K562 (cell line): ENCODE measurements at regions not wholly inside any gene's neighbourhood (a gene's known extent, or its start where the extent isn't known, plus 50 kb on each side); places are given as distances from the start of the nearest gene placed in this dataset.

Experiments used
- ATAC-seq: fragments of 200-7000 bp; cut with Tn5 transposase; 3 replicates; pipeline ENCODE4 v1.9.1; 2020; ENCODE audit warnings: moderate library complexity
- BruUV-seq: library from RNA; stranded (reverse); fragments of 400-500 nt; replicated peaks from 2 replicates; lab custom pipeline; 2021; lab: Mats Ljungman, UMichigan
- CTCF ChIA-PET: fragments of 300-600 bp; formaldehyde crosslinking; extraction: SDS; loops from one replicate; lab custom pipeline; 2021; ENCODE audit warnings: low intra/inter-chr PET ratio; lab: Yijun Ruan, JAX
- POLR2A ChIA-PET: fragments of 300-600, 350-650 bp; sonication (Branson Sonifier 250); formaldehyde crosslinking; extraction: SDS; loops from one replicate; lab custom pipeline; 2021; ENCODE audit warnings: antibody characterized with exemption, inconsistent platforms; lab: Yijun Ruan, JAX
- DNase-seq, 4 experiments: peaks; one replicate each; pipeline versions ENCODE4 v3.0.0 to v3.0.0-alpha.2; 2011 to 2018; ENCODE audit warnings: low spot score in 3 of 4, mixed read lengths in 3 of 4; ENCODE audit errors: extremely low read depth in 1 of 4
- FAIRE-seq: peaks from 2 replicates; lab custom pipeline; 2011; peaks lifted over from hg19 to GRCh38; lab: Jason Lieb, UNC
- H2AFZ ChIP-seq: 2 replicates; pipeline ENCODE4 v1.6.0; 2011; ENCODE audit warnings: low read depth, low read length, control low read depth, inconsistent platforms
- H3K27ac ChIP-seq: fragments of 200-600 bp; 3 replicates; pipeline ENCODE4 v1.8.0; 2011; ENCODE audit warnings: low read depth, mild to moderate bottlenecking, control low read depth, inconsistent platforms, low read length, moderate library complexity, mixed read lengths; ENCODE audit errors: extremely low read depth
- H3K27me3 ChIP-seq, 2 experiments: fragments of 300-600 bp in 1 of 2; 2 replicates in 1 of 2; 3 replicates in 1 of 2; pipeline versions ENCODE4 v1.6.0 to v1.8.0; 2011; ENCODE audit warnings: inconsistent platforms in 2 of 2, low read length in 2 of 2, mild to moderate bottlenecking in 1 of 2, mixed read lengths in 1 of 2, moderate library complexity in 1 of 2; ENCODE audit not compliant: control insufficient read depth in 2 of 2, insufficient read depth in 2 of 2
- H3K36me3 ChIP-seq: fragments of 300-600 bp; 3 replicates; pipeline ENCODE4 v1.8.0; 2011; ENCODE audit warnings: mild to moderate bottlenecking, low read length, inconsistent platforms; ENCODE audit not compliant: control insufficient read depth, insufficient read depth
- H3K4me1 ChIP-seq, 2 experiments: fragments of 200-600 bp in 1 of 2; replicated peaks in 1 of 2; 2 replicates in 1 of 2; 3 replicates in 1 of 2; pipeline versions ENCODE4 v1.5.1 to v1.8.0; 2011; ENCODE audit warnings: inconsistent platforms in 2 of 2, low read length in 2 of 2, mild to moderate bottlenecking in 1 of 2, mixed read lengths in 1 of 2, moderate library complexity in 1 of 2; ENCODE audit not compliant: control insufficient read depth in 2 of 2, insufficient read depth in 2 of 2
- H3K4me2 ChIP-seq: 2 replicates; pipeline ENCODE4 v1.6.1; 2011; ENCODE audit warnings: low read length, control low read depth, inconsistent platforms, mixed read lengths; ENCODE audit not compliant: insufficient read depth
- H3K4me3 ChIP-seq: fragments of 200-600 bp; sonication (generic), shearing (Covaris generic); 2 replicates; pipeline ENCODE4 v1.5.1; 2016; ENCODE audit warnings: control low read depth, inconsistent platforms
- H3K79me2 ChIP-seq: fragments of 200-600 bp; 3 replicates; pipeline ENCODE4 v1.8.0; 2011; ENCODE audit warnings: low read length, inconsistent platforms; ENCODE audit not compliant: control insufficient read depth, insufficient read depth
- H3K9ac ChIP-seq, 2 experiments: 2 replicates each; pipeline versions ENCODE4 v1.6.0 to v1.6.1; 2011; ENCODE audit warnings: low read depth in 2 of 2, low read length in 2 of 2, control low read depth in 1 of 2, inconsistent platforms in 1 of 2, mild to moderate bottlenecking in 1 of 2, mixed read lengths in 1 of 2; ENCODE audit not compliant: insufficient read depth in 1 of 2
- H3K9me1 ChIP-seq: one replicate; pipeline ENCODE4 v1.6.0; 2011; ENCODE audit warnings: inconsistent platforms, mild to moderate bottlenecking, low read length, moderate library complexity; ENCODE audit not compliant: control insufficient read depth, insufficient read depth
- H3K9me3 ChIP-seq: replicated peaks from 2 replicates; pipeline ENCODE4 v1.5.1; 2011; ENCODE audit warnings: low read depth, low read length, inconsistent platforms; ENCODE audit not compliant: control insufficient read depth, insufficient read depth
- H4K20me1 ChIP-seq: replicated peaks from 2 replicates; pipeline ENCODE4 v1.6.1; 2011; ENCODE audit warnings: low read length, inconsistent platforms, mixed read lengths; ENCODE audit not compliant: control insufficient read depth, insufficient read depth
- CREBBP ChIP-seq: IDR thresholded peaks from one replicate; pipeline ENCODE4 v1.6.1; 2012; ENCODE audit warnings: low read depth, mild to moderate bottlenecking, control low read depth, inconsistent platforms, low read length
- FUS ChIP-seq: fragments of 200-400 bp; formaldehyde crosslinking; optimal IDR thresholded peaks from 2 replicates; pipeline ENCODE3; 2017; ENCODE audit warnings: low read depth, low read length
- GABPB2 ChIP-seq: fragments of 250-450 bp; sonication (Bioruptor Pico); conservative IDR thresholded peaks from 2 replicates; pipeline ENCODE4 v1.5.1; 2021; ENCODE audit warnings: mild to moderate bottlenecking
- HMGN3 ChIP-seq: IDR thresholded peaks from 2 replicates; pipeline ENCODE4 v1.6.1; 2011; ENCODE audit warnings: borderline replicate concordance, low read depth, mild to moderate bottlenecking, mixed read lengths, low read length; ENCODE audit not compliant: insufficient read length; ENCODE audit errors: extremely low read depth
- NFE2 ChIP-seq: IDR thresholded peaks from 2 replicates; pipeline ENCODE4 v1.6.1; 2014; ENCODE audit warnings: antibody characterized with exemption, low read depth
- NFYB ChIP-seq: IDR thresholded peaks from 2 replicates; pipeline ENCODE4 v1.6.1; 2011; ENCODE audit warnings: mild to moderate bottlenecking, moderate library complexity; ENCODE audit not compliant: insufficient read length; ENCODE audit errors: extremely low read depth
- SAFB ChIP-seq: fragments of 200-400 bp; formaldehyde crosslinking; IDR thresholded peaks from 2 replicates; pipeline ENCODE4 v1.6.1; 2017; ENCODE audit warnings: low read depth, low read length, borderline replicate concordance
- TAF7 ChIP-seq: fragments of 450-650 bp; IDR thresholded peaks from 2 replicates; pipeline ENCODE4 v1.6.1; 2016; ENCODE audit warnings: missing genetic modification characterization, missing compliant biosample characterization
- TEAD4 ChIP-seq, 2 experiments: sonication (generic) in 1 of 2; formaldehyde crosslinking in 1 of 2; IDR thresholded peaks; 2 replicates each; pipeline versions ENCODE4 v1.6.1 to v1.8.0; 2012 to 2022; ENCODE audit warnings: borderline replicate concordance in 1 of 2, inconsistent platforms in 1 of 2, low read length in 1 of 2, mild to moderate bottlenecking in 1 of 2, missing genetic modification reagents in 1 of 2
- ZKSCAN1 ChIP-seq: fragments of 150-350 bp; IDR thresholded peaks from 2 replicates; pipeline ENCODE4 v1.6.1; 2016; ENCODE audit warnings: low read depth, low read length
- ZNF133 ChIP-seq: fragments of 250-450 bp; sonication (Bioruptor Pico); IDR thresholded peaks from 2 replicates; pipeline ENCODE4 v1.4.0; 2020; ENCODE audit warnings: mild to moderate bottlenecking
- ZNF316 ChIP-seq: fragments of 450-650 bp; IDR thresholded peaks from 2 replicates; pipeline ENCODE4 v1.6.1; 2016
- in situ Hi-C: fragments of 300-500 bp; cut with MboI; formaldehyde crosslinking; loops from 4 replicates; pipeline ENCODE4 v1.15.0; 2018; ENCODE audit warnings: inconsistent platforms, mixed read lengths
- intact Hi-C: fragments of 100-400 bp; cut with micrococcal nuclease; formaldehyde crosslinking; loops from 2 replicates; pipeline ENCODE4 v1.14.2; 2022
- TF ChIP-seq, protein P1 (sequence below), 2 experiments: fragments of 150-350 bp in 1 of 2; IDR thresholded peaks; 2 replicates each; pipeline ENCODE4 v1.6.1; 2012 to 2016; ENCODE audit warnings: low read depth in 2 of 2, low read length in 2 of 2, mild to moderate bottlenecking in 1 of 2, moderate library complexity in 1 of 2
- TF ChIP-seq, protein P2 (sequence below), 2 experiments: fragments of 450-650 bp in 1 of 2; IDR thresholded peaks; 2 replicates each; pipeline ENCODE4 v1.6.1; 2011 to 2017; ENCODE audit warnings: low read depth in 2 of 2, antibody characterized with exemption in 1 of 2, borderline replicate concordance in 1 of 2, low read length in 1 of 2, mild to moderate bottlenecking in 1 of 2, mixed read lengths in 1 of 2; ENCODE audit not compliant: control insufficient read depth in 1 of 2
- TF ChIP-seq, protein P3 (sequence below), 2 experiments: IDR thresholded peaks; 2 replicates each; pipeline ENCODE4 v1.6.1; 2012; ENCODE audit warnings: improper control_type of control experiment in 2 of 2, low read depth in 2 of 2, low read length in 2 of 2, borderline replicate concordance in 1 of 2

DNA sequence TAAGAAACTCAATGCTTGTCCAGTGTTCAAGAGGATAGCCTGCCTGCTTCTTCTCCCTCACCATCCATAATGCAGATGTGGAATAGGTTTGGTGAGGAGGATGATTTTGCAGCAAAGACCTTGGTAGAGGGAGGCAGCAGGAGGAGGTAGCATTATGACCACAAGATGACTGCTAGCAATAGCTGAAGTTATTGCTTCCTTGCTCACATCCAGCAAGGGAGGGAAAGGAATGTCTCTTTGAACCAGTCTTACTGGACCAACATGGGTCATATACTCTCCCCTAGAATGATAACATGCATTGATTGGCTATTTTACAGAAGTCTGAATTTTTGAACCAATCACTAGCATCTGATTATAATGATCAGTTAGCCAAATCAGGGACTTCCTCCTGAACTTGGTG lies 607.6 kb downstream of the EBF1 start:
- ATAC-seq (no peak), FAIRE-seq (no peak), DNase-seq (no peak)
- Histone ChIP-seq H3K4me1 (no peaks in the 10 kb centered on the region), H3K27ac (no peak overlapping the region), H3K4me3 (no peak overlapping the region), H3K79me2 (no peaks in the 10 kb centered on the region), H4K20me1 (no peaks in the 10 kb centered on the region), H3K36me3 (no peaks in the 10 kb centered on the region), H3K9me1 (no peaks in the 10 kb centered on the region), H3K27me3 (no peaks in the 10 kb centered on the region), H3K9ac (no peak overlapping the region), H3K9me3 (no peaks in the 10 kb centered on the region), H3K4me2 (no peak overlapping the region), H2AFZ (no peak overlapping the region)
- ChIA-PET POLR2A (no interaction called here), CTCF (no interaction called here)
- BruUV-seq, result no TSS peak
- in situ Hi-C loops, result no loop called here
- intact Hi-C loops, result no loop called here
- no peak for TF ChIP-seq NFYB
- no peak for TF ChIP-seq NFE2
- no peak for TF ChIP-seq HMGN3
- no peak for TF ChIP-seq TAF7 (tag)
- no peak for TF ChIP-seq ZKSCAN1
- TF ChIP-seq, protein P1, sequence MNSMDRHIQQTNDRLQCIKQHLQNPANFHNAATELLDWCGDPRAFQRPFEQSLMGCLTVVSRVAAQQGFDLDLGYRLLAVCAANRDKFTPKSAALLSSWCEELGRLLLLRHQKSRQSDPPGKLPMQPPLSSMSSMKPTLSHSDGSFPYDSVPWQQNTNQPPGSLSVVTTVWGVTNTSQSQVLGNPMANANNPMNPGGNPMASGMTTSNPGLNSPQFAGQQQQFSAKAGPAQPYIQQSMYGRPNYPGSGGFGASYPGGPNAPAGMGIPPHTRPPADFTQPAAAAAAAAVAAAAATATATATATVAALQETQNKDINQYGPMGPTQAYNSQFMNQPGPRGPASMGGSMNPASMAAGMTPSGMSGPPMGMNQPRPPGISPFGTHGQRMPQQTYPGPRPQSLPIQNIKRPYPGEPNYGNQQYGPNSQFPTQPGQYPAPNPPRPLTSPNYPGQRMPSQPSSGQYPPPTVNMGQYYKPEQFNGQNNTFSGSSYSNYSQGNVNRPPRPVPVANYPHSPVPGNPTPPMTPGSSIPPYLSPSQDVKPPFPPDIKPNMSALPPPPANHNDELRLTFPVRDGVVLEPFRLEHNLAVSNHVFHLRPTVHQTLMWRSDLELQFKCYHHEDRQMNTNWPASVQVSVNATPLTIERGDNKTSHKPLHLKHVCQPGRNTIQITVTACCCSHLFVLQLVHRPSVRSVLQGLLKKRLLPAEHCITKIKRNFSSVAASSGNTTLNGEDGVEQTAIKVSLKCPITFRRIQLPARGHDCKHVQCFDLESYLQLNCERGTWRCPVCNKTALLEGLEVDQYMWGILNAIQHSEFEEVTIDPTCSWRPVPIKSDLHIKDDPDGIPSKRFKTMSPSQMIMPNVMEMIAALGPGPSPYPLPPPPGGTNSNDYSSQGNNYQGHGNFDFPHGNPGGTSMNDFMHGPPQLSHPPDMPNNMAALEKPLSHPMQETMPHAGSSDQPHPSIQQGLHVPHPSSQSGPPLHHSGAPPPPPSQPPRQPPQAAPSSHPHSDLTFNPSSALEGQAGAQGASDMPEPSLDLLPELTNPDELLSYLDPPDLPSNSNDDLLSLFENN (IDR thresholded peaks at IDR 0.05; ENCODE audit: low read depth in 2 of 2, low read length in 2 of 2), result no peak
- TF ChIP-seq, protein P2, sequence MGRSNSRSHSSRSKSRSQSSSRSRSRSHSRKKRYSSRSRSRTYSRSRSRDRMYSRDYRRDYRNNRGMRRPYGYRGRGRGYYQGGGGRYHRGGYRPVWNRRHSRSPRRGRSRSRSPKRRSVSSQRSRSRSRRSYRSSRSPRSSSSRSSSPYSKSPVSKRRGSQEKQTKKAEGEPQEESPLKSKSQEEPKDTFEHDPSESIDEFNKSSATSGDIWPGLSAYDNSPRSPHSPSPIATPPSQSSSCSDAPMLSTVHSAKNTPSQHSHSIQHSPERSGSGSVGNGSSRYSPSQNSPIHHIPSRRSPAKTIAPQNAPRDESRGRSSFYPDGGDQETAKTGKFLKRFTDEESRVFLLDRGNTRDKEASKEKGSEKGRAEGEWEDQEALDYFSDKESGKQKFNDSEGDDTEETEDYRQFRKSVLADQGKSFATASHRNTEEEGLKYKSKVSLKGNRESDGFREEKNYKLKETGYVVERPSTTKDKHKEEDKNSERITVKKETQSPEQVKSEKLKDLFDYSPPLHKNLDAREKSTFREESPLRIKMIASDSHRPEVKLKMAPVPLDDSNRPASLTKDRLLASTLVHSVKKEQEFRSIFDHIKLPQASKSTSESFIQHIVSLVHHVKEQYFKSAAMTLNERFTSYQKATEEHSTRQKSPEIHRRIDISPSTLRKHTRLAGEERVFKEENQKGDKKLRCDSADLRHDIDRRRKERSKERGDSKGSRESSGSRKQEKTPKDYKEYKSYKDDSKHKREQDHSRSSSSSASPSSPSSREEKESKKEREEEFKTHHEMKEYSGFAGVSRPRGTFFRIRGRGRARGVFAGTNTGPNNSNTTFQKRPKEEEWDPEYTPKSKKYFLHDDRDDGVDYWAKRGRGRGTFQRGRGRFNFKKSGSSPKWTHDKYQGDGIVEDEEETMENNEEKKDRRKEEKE (IDR thresholded peaks at IDR 0.05; ENCODE audit: borderline replicate concordance in 1 of 2, control insufficient read depth in 1 of 2, low read depth in 2 of 2, low read length in 1 of 2), result no peak
- no peak for TF ChIP-seq TEAD4 (IDR thresholded peaks at IDR 0.05; ENCODE audit: low read length)
- TF ChIP-seq TEAD4 (CRISPR knock-in tag; IDR thresholded peaks at IDR 0.05; ENCODE audit: borderline replicate concordance), result no peak
- no peak for TF ChIP-seq GABPB2
- TF ChIP-seq, protein P3, sequence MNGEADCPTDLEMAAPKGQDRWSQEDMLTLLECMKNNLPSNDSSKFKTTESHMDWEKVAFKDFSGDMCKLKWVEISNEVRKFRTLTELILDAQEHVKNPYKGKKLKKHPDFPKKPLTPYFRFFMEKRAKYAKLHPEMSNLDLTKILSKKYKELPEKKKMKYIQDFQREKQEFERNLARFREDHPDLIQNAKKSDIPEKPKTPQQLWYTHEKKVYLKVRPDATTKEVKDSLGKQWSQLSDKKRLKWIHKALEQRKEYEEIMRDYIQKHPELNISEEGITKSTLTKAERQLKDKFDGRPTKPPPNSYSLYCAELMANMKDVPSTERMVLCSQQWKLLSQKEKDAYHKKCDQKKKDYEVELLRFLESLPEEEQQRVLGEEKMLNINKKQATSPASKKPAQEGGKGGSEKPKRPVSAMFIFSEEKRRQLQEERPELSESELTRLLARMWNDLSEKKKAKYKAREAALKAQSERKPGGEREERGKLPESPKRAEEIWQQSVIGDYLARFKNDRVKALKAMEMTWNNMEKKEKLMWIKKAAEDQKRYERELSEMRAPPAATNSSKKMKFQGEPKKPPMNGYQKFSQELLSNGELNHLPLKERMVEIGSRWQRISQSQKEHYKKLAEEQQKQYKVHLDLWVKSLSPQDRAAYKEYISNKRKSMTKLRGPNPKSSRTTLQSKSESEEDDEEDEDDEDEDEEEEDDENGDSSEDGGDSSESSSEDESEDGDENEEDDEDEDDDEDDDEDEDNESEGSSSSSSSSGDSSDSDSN (IDR thresholded peaks at IDR 0.05; ENCODE audit: borderline replicate concordance in 1 of 2, low read depth in 2 of 2, low read length in 2 of 2), result no peak
- no peak for TF ChIP-seq ZNF316
- no peak for TF ChIP-seq CREBBP
- no peak for TF ChIP-seq FUS
- no peak for TF ChIP-seq SAFB
- TF ChIP-seq ZNF133 (CRISPR knock-in tag), result no peak
